Naive thymus-derived CD4-positive, alpha-beta T cell (primary cell): ENCODE measurements at regions not wholly inside any gene's neighbourhood (a gene's known extent, or its start where the extent isn't known, plus 50 kb on each side); places are given as distances from the start of the nearest gene placed in this dataset.

Source experiments
- ATAC-seq: fragments of 150-1000 bp; cut with Tn5 transposase; 2 replicates; pipeline ENCODE4 v1.10.0; 2021; ENCODE audit warnings: mild to moderate bottlenecking, moderate library complexity
- CTCF ChIA-PET: fragments of 350-600 bp; sonication (Branson Sonifier 250); formaldehyde crosslinking; loops from one replicate; lab custom pipeline; 2021; ENCODE audit warnings: antibody characterized with exemption; lab: Charles Lee
- POLR2A ChIA-PET: fragments of 350-600 bp; sonication (Branson Sonifier 250); formaldehyde crosslinking; loops from one replicate; lab custom pipeline; 2021; ENCODE audit warnings: antibody characterized with exemption, inconsistent platforms; lab: Charles Lee
- DNase-seq, 9 donors: peaks; one replicate each; pipeline versions ENCODE4 v3.0.0 to v3.0.0-alpha.2; 2020 to 2022; ENCODE audit warnings: mixed read lengths in 1 of 9
- H3K27ac ChIP-seq: one replicate; pipeline ENCODE4 v1.7.0; 2013; ENCODE audit warnings: mild to moderate bottlenecking, low read depth, low read length, moderate library complexity
- H3K27me3 ChIP-seq, 2 donors: one replicate each; pipeline ENCODE4 v1.7.0; 2013; ENCODE audit warnings: low read length in 2 of 2, mild to moderate bottlenecking in 2 of 2, moderate library complexity in 2 of 2; ENCODE audit not compliant: control insufficient read depth in 2 of 2, insufficient read depth in 2 of 2
- H3K36me3 ChIP-seq, 3 experiments: 1 replicate in 2 of 3; 2 replicates in 1 of 3; pipeline ENCODE4 v1.7.0; 2013; ENCODE audit warnings: low read length in 3 of 3, mild to moderate bottlenecking in 3 of 3, moderate library complexity in 1 of 3; ENCODE audit not compliant: insufficient read depth in 3 of 3, control insufficient read depth in 2 of 3
- H3K4me1 ChIP-seq, 2 donors: one replicate each; pipeline ENCODE4 v1.7.0; 2013; ENCODE audit warnings: low read length in 2 of 2, mild to moderate bottlenecking in 2 of 2, moderate library complexity in 1 of 2; ENCODE audit not compliant: control insufficient read depth in 2 of 2, insufficient read depth in 2 of 2
- H3K4me3 ChIP-seq: 2 replicates; pipeline ENCODE4 v1.7.0; 2013; ENCODE audit warnings: mild to moderate bottlenecking, low read length
- H3K9me3 ChIP-seq, 3 experiments: 1 replicate in 2 of 3; 2 replicates in 1 of 3; pipeline ENCODE4 v1.7.0; 2013; ENCODE audit warnings: low read length in 3 of 3; ENCODE audit not compliant: control insufficient read depth in 2 of 3
- H3K27ac Mint-ChIP-seq, 9 donors: one replicate each; pipeline ENCODE4 v1.8.0; 2020 to 2022; ENCODE audit warnings: mixed read lengths in 9 of 9, mild to moderate bottlenecking in 8 of 9, moderate library complexity in 5 of 9, inconsistent platforms in 2 of 9
- H3K27me3 Mint-ChIP-seq, 5 donors: one replicate each; pipeline ENCODE4 v1.8.0; 2021 to 2022; ENCODE audit warnings: mixed read lengths in 5 of 5, mild to moderate bottlenecking in 1 of 5
- H3K36me3 Mint-ChIP-seq, 5 donors: one replicate each; pipeline ENCODE4 v1.8.0; 2020 to 2022; ENCODE audit warnings: mixed read lengths in 5 of 5, mild to moderate bottlenecking in 3 of 5, inconsistent platforms in 1 of 5
- H3K4me1 Mint-ChIP-seq, 7 donors: one replicate each; pipeline ENCODE4 v1.8.0; 2020 to 2022; ENCODE audit warnings: mixed read lengths in 7 of 7, mild to moderate bottlenecking in 3 of 7, inconsistent platforms in 1 of 7
- H3K4me3 Mint-ChIP-seq, 10 donors: one replicate each; pipeline ENCODE4 v1.8.0; 2020 to 2022; ENCODE audit warnings: mild to moderate bottlenecking in 10 of 10, mixed read lengths in 10 of 10, moderate library complexity in 6 of 10, inconsistent platforms in 2 of 10
- H3K9me3 Mint-ChIP-seq, 11 donors: one replicate each; pipeline ENCODE4 v1.8.0; 2020 to 2022; ENCODE audit warnings: mixed read lengths in 11 of 11, mild to moderate bottlenecking in 4 of 11, inconsistent platforms in 1 of 11, moderate library complexity in 1 of 11
- intact Hi-C, 2 donors: fragments of 100-400 bp; cut with micrococcal nuclease; formaldehyde crosslinking; loops; one replicate each; pipeline ENCODE4 v1.15.1; 2023

GRCh38 chr10:55215699-55216098 lies 414.7 kb upstream of the PCDH15 start:
- H3K9me3 Mint-ChIP-seq: peaks cover 0 to 5% (median 0%) of the 10 kb centered on the region in 11 donors
- DNase-seq: no peak
- no peaks in the 10 kb centered on the region for H3K27me3 Mint-ChIP-seq
- no peak overlapping the region for H3K4me3 Mint-ChIP-seq
- Histone ChIP-seq H3K4me1 (no peaks in the 10 kb centered on the region), H3K27me3 (no peaks in the 10 kb centered on the region), H3K4me3 (no peak overlapping the region), H3K9me3 (no peaks in the 10 kb centered on the region), H3K27ac (no peak overlapping the region), H3K36me3 (no peaks in the 10 kb centered on the region)
- H3K27ac Mint-ChIP-seq: no peak overlapping the region
- no peaks in the 10 kb centered on the region for H3K4me1 Mint-ChIP-seq
- no peak for ATAC-seq
- ChIA-PET POLR2A (no interaction called here), CTCF (no interaction called here)
- intact Hi-C loops: no loop called here
- no peaks in the 10 kb centered on the region for H3K36me3 Mint-ChIP-seq

- DNase-seq: no peak
- no peaks in the 10 kb centered on the region for H3K36me3 ChIP-seq
- CTCF ChIA-PET: no interaction called here
- Mint-ChIP-seq H3K27ac (no peak overlapping the region), H3K27me3 (no peaks in the 10 kb centered on the region), H3K4me3 (no peak overlapping the region), H3K9me3 (peaks cover 0 to 8% (median 2%) of the 10 kb centered on the region in 11 donors), H3K36me3 (no peaks in the 10 kb centered on the region), H3K4me1 (no peaks in the 10 kb centered on the region)
- no peaks in the 10 kb centered on the region for H3K27me3 ChIP-seq
- no peaks in the 10 kb centered on the region for H3K9me3 ChIP-seq
- POLR2A ChIA-PET: no interaction called here
- intact Hi-C loops: no loop called here
- no peak overlapping the region for H3K4me3 ChIP-seq
- no peak for ATAC-seq
- H3K27ac ChIP-seq: no peak overlapping the region
- no peaks in the 10 kb centered on the region for H3K4me1 ChIP-seq
These were observed 413.6 kb upstream of the PCDH15 start for GRCh38 chr10:55214608-55215007.

- Mint-ChIP-seq H3K9me3 (peaks cover 0 to 22% (median 5%) of the 10 kb centered on the region in 11 donors), H3K27me3 (no peaks in the 10 kb centered on the region), H3K27ac (no peak overlapping the region), H3K4me3 (no peak overlapping the region), H3K4me1 (no peaks in the 10 kb centered on the region), H3K36me3 (no peaks in the 10 kb centered on the region)
- intact Hi-C loops: no loop called here
- Histone ChIP-seq H3K27me3 (no peaks in the 10 kb centered on the region), H3K4me1 (no peaks in the 10 kb centered on the region), H3K9me3 (no peaks in the 10 kb centered on the region), H3K36me3 (no peaks in the 10 kb centered on the region), H3K4me3 (no peak overlapping the region), H3K27ac (no peak overlapping the region)
- no peak for DNase-seq
- CTCF ChIA-PET: no interaction called here
- no peak for ATAC-seq
- POLR2A ChIA-PET: no interaction called here
These were observed 411.0 kb upstream of the PCDH15 start for GRCh38 chr10:55212051-55212450.

- Mint-ChIP-seq H3K4me3 (no peak overlapping the region), H3K4me1 (no peaks in the 10 kb centered on the region), H3K27me3 (no peaks in the 10 kb centered on the region), H3K27ac (no peak overlapping the region), H3K36me3 (peaks cover 0 to 2% (median 0%) of the 10 kb centered on the region in 5 donors), H3K9me3 (peaks cover 0 to 18% (median 8%) of the 10 kb centered on the region in 11 donors)
- no peaks in the 10 kb centered on the region for H3K36me3 ChIP-seq
- intact Hi-C loops: no loop called here
- ATAC-seq (no peak), DNase-seq (no peak)
- ChIA-PET POLR2A (no interaction called here), CTCF (no interaction called here)
- H3K4me1 ChIP-seq: no peaks in the 10 kb centered on the region
- H3K4me3 ChIP-seq: no peak overlapping the region
- H3K9me3 ChIP-seq: no peaks in the 10 kb centered on the region
- no peak overlapping the region for H3K27ac ChIP-seq
- H3K27me3 ChIP-seq: no peaks in the 10 kb centered on the region
These were observed 402.8 kb upstream of the PCDH15 start for GRCh38 chr10:55203874-55204273.

GRCh38 chr10:55203319-55203718 lies 402.3 kb upstream of the PCDH15 start:
- H3K27me3 Mint-ChIP-seq: no peaks in the 10 kb centered on the region
- peaks cover 0 to 5% (median 0%) of the 10 kb centered on the region in 5 donors for H3K36me3 Mint-ChIP-seq
- Histone ChIP-seq H3K4me1 (no peaks in the 10 kb centered on the region), H3K4me3 (no peak overlapping the region), H3K27me3 (no peaks in the 10 kb centered on the region), H3K27ac (no peak overlapping the region), H3K9me3 (no peaks in the 10 kb centered on the region), H3K36me3 (no peaks in the 10 kb centered on the region)
- ATAC-seq (no peak), DNase-seq (no peak)
- intact Hi-C loops: no loop called here
- peaks cover 0 to 16% (median 8%) of the 10 kb centered on the region in 11 donors for H3K9me3 Mint-ChIP-seq
- H3K4me3 Mint-ChIP-seq: no peak overlapping the region
- ChIA-PET POLR2A (no interaction called here), CTCF (no interaction called here)
- no peak overlapping the region for H3K27ac Mint-ChIP-seq
- peaks cover 0 to 2% (median 0%) of the 10 kb centered on the region in 7 donors for H3K4me1 Mint-ChIP-seq

GRCh38 chr10:55200020-55200419 lies 399.0 kb upstream of the PCDH15 start:
- ChIA-PET CTCF (interaction anchor here (0.6 kb wide), 1 partner anchor 76 kb away, joined by 3 read pairs; no protein-coding TSS in a partner anchor), POLR2A (no interaction called here)
- peaks cover 0 to 5% (median 0%) of the 10 kb centered on the region in 5 donors for H3K36me3 Mint-ChIP-seq
- intact Hi-C loops: no loop called here
- DNase-seq (no peak), ATAC-seq (no peak)
- no peak overlapping the region for H3K27ac ChIP-seq
- H3K27me3 ChIP-seq: no peaks in the 10 kb centered on the region
- H3K27ac Mint-ChIP-seq: no peak overlapping the region
- H3K4me3 Mint-ChIP-seq: no peak overlapping the region
- H3K27me3 Mint-ChIP-seq: no peaks in the 10 kb centered on the region
- no peaks in the 10 kb centered on the region for H3K4me1 ChIP-seq
- no peaks in the 10 kb centered on the region for H3K36me3 ChIP-seq
- no peaks in the 10 kb centered on the region for H3K9me3 ChIP-seq
- H3K9me3 Mint-ChIP-seq: peaks cover 0 to 20% (median 6%) of the 10 kb centered on the region in 11 donors
- peaks cover 0 to 2% (median 0%) of the 10 kb centered on the region in 7 donors for H3K4me1 Mint-ChIP-seq
- no peak overlapping the region for H3K4me3 ChIP-seq

- Histone ChIP-seq H3K9me3 (no peaks in the 10 kb centered on the region), H3K27ac (no peak overlapping the region), H3K36me3 (no peaks in the 10 kb centered on the region), H3K27me3 (no peaks in the 10 kb centered on the region), H3K4me3 (no peak overlapping the region), H3K4me1 (no peaks in the 10 kb centered on the region)
- ChIA-PET CTCF (no interaction called here), POLR2A (no interaction called here)
- ATAC-seq: no peak
- no peak overlapping the region for H3K4me3 Mint-ChIP-seq
- DNase-seq: no peak
- H3K36me3 Mint-ChIP-seq: no peaks in the 10 kb centered on the region
- no peaks in the 10 kb centered on the region for H3K4me1 Mint-ChIP-seq
- H3K9me3 Mint-ChIP-seq: peaks cover 0 to 10% (median 0%) of the 10 kb centered on the region in 11 donors
- no peak overlapping the region for H3K27ac Mint-ChIP-seq
- no peaks in the 10 kb centered on the region for H3K27me3 Mint-ChIP-seq
- intact Hi-C loops: no loop called here
These were observed 390.3 kb upstream of the PCDH15 start for GRCh38 chr10:55191236-55191860.
